A549 (cell line): ENCODE measurements at regions not wholly inside any gene's neighbourhood (a gene's known extent, or its start where the extent isn't known, plus 50 kb on each side); places are given as distances from the start of the nearest gene placed in this dataset.

Experiments used
- ATAC-seq, 2 experiments: fragments of 200-7000 bp in 1 of 2; fragments of >200 bp in 1 of 2; cut with Nextera tagmentation in 1 of 2; cut with Tn5 transposase in 1 of 2; 3 replicates each; pipeline versions ENCODE4 v1.8.0 to v1.9.1; 2018 to 2020; ENCODE audit warnings: mild to moderate bottlenecking in 1 of 2, moderate library complexity in 1 of 2
- CTCF ChIA-PET: fragments of 300-600 bp; sonication (Branson Sonifier 250); formaldehyde crosslinking; extraction: SDS; loops from one replicate; lab custom pipeline; 2021; ENCODE audit warnings: antibody characterized with exemption, inconsistent platforms; lab: Yijun Ruan, JAX
- POLR2A ChIA-PET: fragments of 350-600 bp; formaldehyde crosslinking; extraction: SDS; loops from one replicate; lab custom pipeline; 2021; ENCODE audit warnings: antibody characterized with exemption, inconsistent platforms; lab: Yijun Ruan, JAX
- DNase-seq, 2 experiments: peaks; one replicate each; pipeline versions ENCODE4 v3.0.0 to v3.0.0-alpha.2; 2011 to 2016; ENCODE audit warnings: low read depth in 1 of 2, low spot score in 1 of 2
- FAIRE-seq: peaks from 2 replicates; lab custom pipeline; 2011; peaks lifted over from hg19 to GRCh38; lab: Jason Lieb, UNC
- H3K27ac ChIP-seq, 2 experiments: fragments of >200 bp; sonication (Bioruptor Twin); formaldehyde crosslinking; 3 replicates each; pipeline ENCODE4 v1.5.1; 2016 to 2017
- H3K4me1 ChIP-seq: fragments of >200 bp; sonication (Bioruptor Twin); formaldehyde crosslinking; 3 replicates; pipeline ENCODE4 v1.6.1; 2016
- H3K4me2 ChIP-seq: fragments of >200 bp; sonication (Bioruptor Twin); formaldehyde crosslinking; 3 replicates; pipeline ENCODE4 v1.6.1; 2016
- H3K4me3 ChIP-seq: fragments of >200 bp; sonication (Bioruptor Twin); formaldehyde crosslinking; 3 replicates; pipeline ENCODE4 v1.5.1; 2016
- H3K9me3 ChIP-seq: fragments of >200 bp; sonication (Bioruptor Twin); formaldehyde crosslinking; 3 replicates; pipeline ENCODE4 v1.6.1; 2016
- BHLHE40 ChIP-seq: IDR thresholded peaks from 2 replicates; pipeline ENCODE4 v1.6.1; 2012; ENCODE audit warnings: low read depth, low read length, inconsistent platforms
- CHD2 ChIP-seq: fragments of 150-350 bp; IDR thresholded peaks from 2 replicates; pipeline ENCODE4 v1.6.1; 2014; ENCODE audit warnings: low read length; ENCODE audit not compliant: partially characterized antibody
- CTCF ChIP-seq: fragments of >200 bp; sonication (Bioruptor Twin); formaldehyde crosslinking; IDR thresholded peaks from 3 replicates; pipeline ENCODE4 v1.5.1; 2016
- EHF ChIP-seq: fragments of 250-450 bp; sonication (Bioruptor Pico); IDR thresholded peaks from 2 replicates; pipeline ENCODE4 v1.5.0; 2020; ENCODE audit warnings: mild to moderate bottlenecking
- EHMT2 ChIP-seq: fragments of 200-600 bp; sonication (generic); IDR thresholded peaks from 2 replicates; pipeline ENCODE4 v1.6.1; 2016; ENCODE audit warnings: antibody characterized with exemption, low read depth, mild to moderate bottlenecking, moderate library complexity
- EP300 ChIP-seq, 2 experiments: fragments of >200 bp; sonication (Bioruptor Twin); formaldehyde crosslinking; IDR thresholded peaks; 2 replicates in 1 of 2; 3 replicates in 1 of 2; pipeline ENCODE4 v1.6.1; 2016 to 2017
- ESRRA ChIP-seq: fragments of 150-350 bp; IDR thresholded peaks from 2 replicates; pipeline ENCODE4 v1.6.1; 2014; ENCODE audit warnings: mild to moderate bottlenecking, low read length, borderline replicate concordance
- HDAC2 ChIP-seq: fragments of 200-600 bp; sonication (generic); IDR thresholded peaks from 2 replicates; pipeline ENCODE4 v1.6.1; 2016
- HOXA7 ChIP-seq: fragments of 250-450 bp; sonication (Bioruptor Pico); IDR thresholded peaks from 2 replicates; pipeline ENCODE4 v1.5.0; 2020; ENCODE audit warnings: mild to moderate bottlenecking, moderate library complexity
- HOXB13 ChIP-seq: fragments of 250-450 bp; sonication (Bioruptor Pico); IDR thresholded peaks from 2 replicates; pipeline ENCODE4 v1.5.0; 2020; ENCODE audit warnings: low read depth, mild to moderate bottlenecking, moderate library complexity
- HOXB5 ChIP-seq: fragments of 250-450 bp; sonication (Bioruptor Pico); IDR thresholded peaks from 2 replicates; pipeline ENCODE4 v1.5.0; 2020; ENCODE audit warnings: mild to moderate bottlenecking, moderate library complexity
- JUN ChIP-seq, 2 experiments: fragments of >200 bp; sonication (Bioruptor Twin); formaldehyde crosslinking; IDR thresholded peaks; 2 replicates in 1 of 2; 3 replicates in 1 of 2; pipeline ENCODE4 v1.6.1; 2016 to 2017
- JUNB ChIP-seq: fragments of >200 bp; sonication (Bioruptor Twin); formaldehyde crosslinking; IDR thresholded peaks from 2 replicates; pipeline ENCODE4 v1.6.1; 2016
- KDM5A ChIP-seq: fragments of 200-600 bp; sonication (generic); IDR thresholded peaks from 2 replicates; pipeline ENCODE4 v1.6.1; 2016; ENCODE audit warnings: antibody characterized with exemption, mild to moderate bottlenecking
- MAZ ChIP-seq: fragments of 150-350 bp; IDR thresholded peaks from 2 replicates; pipeline ENCODE4 v1.6.1; 2014; ENCODE audit warnings: antibody characterized with exemption, low read depth, low read length, borderline replicate concordance
- NR3C1 ChIP-seq: fragments of >200 bp; sonication (Bioruptor Twin); formaldehyde crosslinking; IDR thresholded peaks from 3 replicates; pipeline ENCODE4 v1.6.1; 2017
- PBX3 ChIP-seq: IDR thresholded peaks from 2 replicates; pipeline ENCODE4 v1.6.1; 2012
- PHF8 ChIP-seq: fragments of 200-600 bp; sonication (generic); IDR thresholded peaks from 2 replicates; pipeline ENCODE4 v1.6.1; 2016; ENCODE audit warnings: low read depth, mild to moderate bottlenecking, antibody characterized with exemption, moderate library complexity, borderline replicate concordance
- POLR2A ChIP-seq: IDR thresholded peaks from 2 replicates; pipeline ENCODE4 v1.6.1; 2012; ENCODE audit warnings: mild to moderate bottlenecking, low read length
- POLR2AphosphoS2 ChIP-seq: conservative IDR thresholded peaks from 2 replicates; pipeline ENCODE4 v1.6.1; 2012; ENCODE audit warnings: low read length, improper control_type of control experiment, inconsistent platforms
- RAD21 ChIP-seq, 2 experiments: fragments of >200 bp in 1 of 2; sonication (Bioruptor Twin) in 1 of 2; formaldehyde crosslinking in 1 of 2; IDR thresholded peaks in 1 of 2; conservative IDR thresholded peaks in 1 of 2; 2 replicates in 1 of 2; 3 replicates in 1 of 2; pipeline ENCODE4 v1.6.1; 2012 to 2018; ENCODE audit warnings: inconsistent platforms in 1 of 2
- RARB ChIP-seq: fragments of 250-450 bp; sonication (Bioruptor Pico); IDR thresholded peaks from 2 replicates; pipeline ENCODE4 v1.8.0; 2021; ENCODE audit warnings: mild to moderate bottlenecking, moderate library complexity
- RCOR1 ChIP-seq: fragments of 150-350 bp; IDR thresholded peaks from 2 replicates; pipeline ENCODE4 v1.6.1; 2014; ENCODE audit warnings: antibody characterized with exemption, low read length, low read depth
- REST ChIP-seq: fragments of 200-600 bp; sonication (generic); IDR thresholded peaks from 2 replicates; pipeline ENCODE4 v1.6.1; 2016; ENCODE audit warnings: antibody characterized with exemption, mild to moderate bottlenecking, moderate library complexity
- RFX5 ChIP-seq: fragments of 450-650 bp; IDR thresholded peaks from 2 replicates; pipeline ENCODE4 v1.7.1; 2014; ENCODE audit warnings: antibody characterized with exemption, mild to moderate bottlenecking, moderate library complexity
- RNF2 ChIP-seq: fragments of 200-600 bp; sonication (generic); IDR thresholded peaks from 2 replicates; pipeline ENCODE4 v1.6.1; 2016; ENCODE audit warnings: low read depth, mild to moderate bottlenecking, antibody characterized with exemption, moderate library complexity, borderline replicate concordance
- SMC3 ChIP-seq: fragments of >200 bp; sonication (Bioruptor Twin); formaldehyde crosslinking; IDR thresholded peaks from 3 replicates; pipeline ENCODE4 v1.6.1; 2018; ENCODE audit warnings: inconsistent platforms
- SREBF2 ChIP-seq: fragments of 450-650 bp; IDR thresholded peaks from 2 replicates; pipeline ENCODE4 v1.6.1; 2014; ENCODE audit warnings: mild to moderate bottlenecking, moderate library complexity
- TFCP2L1 ChIP-seq: fragments of 250-450 bp; sonication (Bioruptor Pico); IDR thresholded peaks from 2 replicates; pipeline ENCODE4 v1.5.0; 2021; ENCODE audit warnings: mild to moderate bottlenecking
- USF2 ChIP-seq: fragments of 450-650 bp; IDR thresholded peaks from 2 replicates; pipeline ENCODE4 v1.6.1; 2014; ENCODE audit warnings: antibody characterized with exemption
- ZC3H11A ChIP-seq: fragments of 450-650 bp; IDR thresholded peaks from 2 replicates; pipeline ENCODE4 v1.6.1; 2014; ENCODE audit warnings: antibody characterized with exemption, mild to moderate bottlenecking
- WGBS: methylation state at CpG from one replicate; pipeline ENCODE4 v1.1.6; 2017; ENCODE audit errors: missing lambda C conversion rate; 5-methylcytosine and 5-hydroxymethylcytosine counted together

GRCh38 chr20:12502443-12502842 lies 506.3 kb upstream of the SPTLC3 start:
- POLR2A ChIA-PET, result no interaction called here
- no peak for ATAC-seq

GRCh38 chr20:12504779-12505178 lies 504.0 kb upstream of the SPTLC3 start:
- POLR2A ChIA-PET, result no interaction called here

More at GRCh38 chr20:12502443-12502842, 506.3 kb upstream of the SPTLC3 start:
- DNase-seq (no peak), FAIRE-seq (no peak)
- CTCF ChIA-PET, result no interaction called here
- Histone ChIP-seq H3K4me2 (no peak overlapping the region), H3K27ac (no peak overlapping the region)
- TF ChIP-seq SREBF2 (no peak), SMC3 (no peak), RNF2 (no peak), EHMT2 (no peak), KDM5A (no peak), CHD2 (no peak), HOXA7 (CRISPR knock-in tag) (no peak), POLR2A (no peak), ZC3H11A (no peak), HOXB13 (CRISPR knock-in tag) (no peak), TFCP2L1 (CRISPR knock-in tag) (no peak), USF2 (no peak), NR3C1 (no peak)
- TF ChIP-seq, all 56 proteins: peak for 0
- Histone ChIP-seq H3K4me3 (no peak overlapping the region), H3K9me3 (no peaks in the 10 kb centered on the region), H3K4me1 (no peaks in the 10 kb centered on the region)
- WGBS, result 12% methylated on average over 2 of the region's 2 CpGs

GRCh38 chr20:12511499-12511898 lies 497.3 kb upstream of the SPTLC3 start:
- 2% methylated on average over 3 of the region's 3 CpGs for WGBS
- FAIRE-seq (no peak), ATAC-seq (no peak), DNase-seq (no peak)
- POLR2A ChIA-PET, result no interaction called here
- Histone ChIP-seq H3K4me2 (no peak overlapping the region), H3K27ac (no peak overlapping the region), H3K4me1 (no peaks in the 10 kb centered on the region), H3K9me3 (no peaks in the 10 kb centered on the region), H3K4me3 (no peak overlapping the region)
- TF ChIP-seq PHF8, result no peak
- TF ChIP-seq RAD21 (conservative IDR thresholded peaks at IDR 0.05 in 1 of 2, IDR thresholded peaks at IDR 0.05 in 1 of 2), result no peak
- TF ChIP-seq EHMT2, result no peak
- TF ChIP-seq RFX5, result no peak
- no peak for TF ChIP-seq PBX3
- no peak for TF ChIP-seq POLR2AphosphoS2
- TF ChIP-seq JUNB, result no peak
- TF ChIP-seq EHF (CRISPR knock-in tag), result no peak
- TF ChIP-seq REST, result no peak
- CTCF ChIA-PET, result no interaction called here

More at GRCh38 chr20:12504779-12505178, 504.0 kb upstream of the SPTLC3 start:
- no peaks in the 10 kb centered on the region for H3K4me1 ChIP-seq
- CTCF ChIA-PET, result no interaction called here
- no peak overlapping the region for H3K27ac ChIP-seq
- DNase-seq (no peak), FAIRE-seq (no peak), ATAC-seq (no peak)
- WGBS, result 0% methylated on average over 1 of the region's 1 CpG
- no peak overlapping the region for H3K4me3 ChIP-seq
- H3K9me3 ChIP-seq, result no peaks in the 10 kb centered on the region
- H3K4me2 ChIP-seq, result no peak overlapping the region
- TF ChIP-seq SMC3 (no peak), CTCF (no peak), CHD2 (no peak), EP300 (IDR thresholded peaks at IDR 0.05) (no peak), MAZ (no peak), JUN (IDR thresholded peaks at IDR 0.05) (no peak), ESRRA (no peak), RFX5 (no peak), TFCP2L1 (CRISPR knock-in tag) (no peak), RCOR1 (no peak), HOXB5 (CRISPR knock-in tag) (no peak), HDAC2 (no peak), RARB (CRISPR knock-in tag) (no peak), BHLHE40 (no peak)
